IMR-90 (cell line): ENCODE measurements at regions not wholly inside any gene's neighbourhood (a gene's known extent, or its start where the extent isn't known, plus 50 kb on each side); places are given as distances from the start of the nearest gene placed in this dataset.
"Not testable (repeated sequence)": the region's sequence is repeated elsewhere in the genome, so short reads cannot be mapped to it uniquely, and the experiment has no call there.

Source experiments
- ATAC-seq: fragments of 200-7000 bp; cut with Tn5 transposase; 2 replicates; pipeline ENCODE4 v1.9.1; 2020; ENCODE audit warnings: low read depth, mild to moderate bottlenecking, moderate library complexity
- BruUV-seq: library from RNA; stranded (reverse); fragments of 400-500 nt; replicated peaks from 2 replicates; lab custom pipeline; 2021; lab: Mats Ljungman, UMichigan
- CTCF ChIA-PET: fragments of 300-600 bp; formaldehyde crosslinking; extraction: SDS; loops from one replicate; lab custom pipeline; 2021; ENCODE audit warnings: antibody characterized with exemption; lab: Yijun Ruan, JAX
- POLR2A ChIA-PET: fragments of 300-600 bp; sonication (Branson Sonifier 250); formaldehyde crosslinking; loops from one replicate; lab custom pipeline; 2022; ENCODE audit warnings: antibody characterized with exemption; ENCODE audit not compliant: unreplicated experiment; lab: Charles Lee
- DNase-seq: peaks from one replicate; pipeline ENCODE4 v3.0.0; 2013
- H2AFZ ChIP-seq: replicated peaks from 2 replicates; pipeline ENCODE3; 2013; ENCODE audit warnings: low read length, mild to moderate bottlenecking; ENCODE audit not compliant: poor library complexity
- H2AK5ac ChIP-seq: 2 replicates; pipeline ENCODE4 v1.6.1; 2013; ENCODE audit warnings: low read depth, low read length, inconsistent platforms
- H2AK9ac ChIP-seq: replicated peaks from 2 replicates; pipeline ENCODE3; 2013; ENCODE audit warnings: mild to moderate bottlenecking, low read depth, low read length, moderate library complexity; ENCODE audit not compliant: poor library complexity
- H2BK120ac ChIP-seq: 2 replicates; pipeline ENCODE4 v1.6.1; 2013; ENCODE audit warnings: low read depth, low read length, inconsistent platforms
- H2BK15ac ChIP-seq: 3 replicates; pipeline ENCODE4 v1.6.1; 2013; ENCODE audit warnings: low read depth, low read length, inconsistent platforms
- H2BK20ac ChIP-seq: 2 replicates; pipeline ENCODE4 v1.6.1; 2013; ENCODE audit warnings: low read depth, mild to moderate bottlenecking, inconsistent platforms, low read length, moderate library complexity
- H2BK5ac ChIP-seq: 2 replicates; pipeline ENCODE4 v1.6.1; 2013; ENCODE audit warnings: mild to moderate bottlenecking, low read depth, low read length, inconsistent platforms; ENCODE audit not compliant: poor library complexity, severe bottlenecking
- H3K14ac ChIP-seq: replicated peaks from 2 replicates; pipeline ENCODE4 v1.6.1; 2013; ENCODE audit warnings: low read depth, low read length, inconsistent platforms
- H3K18ac ChIP-seq: 2 replicates; pipeline ENCODE4 v1.6.1; 2013; ENCODE audit warnings: low read depth, low read length, control low read depth
- H3K23ac ChIP-seq: 2 replicates; pipeline ENCODE4 v1.6.1; 2013; ENCODE audit warnings: low read depth, low read length, inconsistent platforms
- H3K27ac ChIP-seq: 2 replicates; pipeline ENCODE4 v1.5.1; 2013; ENCODE audit warnings: mild to moderate bottlenecking, control low read depth, low read length; ENCODE audit not compliant: insufficient read depth
- H3K27me3 ChIP-seq: 2 replicates; pipeline ENCODE4 v1.6.1; 2013; ENCODE audit warnings: low read length; ENCODE audit not compliant: control insufficient read depth, insufficient read depth
- H3K36me3 ChIP-seq: 2 replicates; pipeline ENCODE4 v1.6.1; 2013; ENCODE audit warnings: low read length, mixed read lengths; ENCODE audit not compliant: control insufficient read depth, insufficient read depth
- H3K4ac ChIP-seq: 2 replicates; pipeline ENCODE4 v1.6.1; 2013; ENCODE audit warnings: low read depth, low read length, inconsistent platforms
- H3K4me1 ChIP-seq: 2 replicates; pipeline ENCODE4 v1.6.1; 2013; ENCODE audit warnings: low read length, mixed read lengths; ENCODE audit not compliant: control insufficient read depth, insufficient read depth
- H3K4me2 ChIP-seq: 2 replicates; pipeline ENCODE4 v1.6.1; 2013; ENCODE audit warnings: low read depth, mild to moderate bottlenecking, control low read depth, low read length, moderate library complexity
- H3K4me3 ChIP-seq: 2 replicates; pipeline ENCODE4 v1.5.1; 2013; ENCODE audit warnings: low read depth, mild to moderate bottlenecking, control low read depth, low read length, moderate library complexity; ENCODE audit not compliant: insufficient read depth
- H3K56ac ChIP-seq: 2 replicates; pipeline ENCODE4 v1.6.1; 2013; ENCODE audit warnings: low read length, inconsistent platforms; ENCODE audit not compliant: insufficient read depth; ENCODE audit errors: extremely low read depth
- H3K79me1 ChIP-seq, 2 experiments: 2 replicates each; pipeline ENCODE4 v1.6.1; 2013; ENCODE audit warnings: low read length in 2 of 2, inconsistent platforms in 1 of 2, low read depth in 1 of 2
- H3K9ac ChIP-seq: 2 replicates; pipeline ENCODE4 v1.6.1; 2013; ENCODE audit warnings: low read depth, low read length, control low read depth
- H3K9me1 ChIP-seq: 2 replicates; pipeline ENCODE4 v1.6.1; 2013; ENCODE audit warnings: low read length, inconsistent platforms; ENCODE audit not compliant: insufficient read depth
- H3K9me3 ChIP-seq: 2 replicates; pipeline ENCODE4 v1.6.1; 2013; ENCODE audit warnings: low read length; ENCODE audit not compliant: control insufficient read depth, insufficient read depth
- H4K20me1 ChIP-seq: 2 replicates; pipeline ENCODE4 v1.6.1; 2013; ENCODE audit warnings: low read length, inconsistent platforms; ENCODE audit not compliant: insufficient read depth
- H4K5ac ChIP-seq: 2 replicates; pipeline ENCODE4 v1.6.1; 2013; ENCODE audit warnings: mild to moderate bottlenecking, low read depth, low read length, control low read depth
- H4K8ac ChIP-seq, 2 experiments: 2 replicates each; pipeline ENCODE4 v1.6.1; 2013; ENCODE audit warnings: low read depth in 2 of 2, low read length in 2 of 2, control low read depth in 1 of 2, inconsistent platforms in 1 of 2
- H4K91ac ChIP-seq: 2 replicates; pipeline ENCODE4 v1.6.1; 2013; ENCODE audit warnings: low read depth, low read length, inconsistent platforms; ENCODE audit not compliant: insufficient read depth
- WGBS, 2 experiments: methylation state at CpG; one replicate each; pipeline versions ENCODE4 v1.1.5 to v1.1.7; 2013; ENCODE audit warnings: missing lambda C conversion rate in 2 of 2; ENCODE audit not compliant: insufficient read length in 1 of 2; ENCODE audit errors: extremely low coverage in 2 of 2; 5-methylcytosine and 5-hydroxymethylcytosine counted together
- dilution Hi-C: fragments of 300-500 bp; cut with HindIII; formaldehyde crosslinking; loops from one replicate; pipeline ENCODE4 v1.14.3; 2018; ENCODE audit warnings: low sequenced_read_pairs; ENCODE audit not compliant: unreplicated experiment
- in situ Hi-C: fragments of 300-500 bp; cut with MboI; formaldehyde crosslinking; loops from 3 replicates; pipeline ENCODE4 v1.14.3; 2019; ENCODE audit warnings: low sequenced_read_pairs, inconsistent platforms, mixed read lengths
- intact Hi-C: fragments of 100-400 bp; cut with micrococcal nuclease; formaldehyde crosslinking; loops from 2 replicates; pipeline ENCODE4 v1.10.0; 2022

DNA sequence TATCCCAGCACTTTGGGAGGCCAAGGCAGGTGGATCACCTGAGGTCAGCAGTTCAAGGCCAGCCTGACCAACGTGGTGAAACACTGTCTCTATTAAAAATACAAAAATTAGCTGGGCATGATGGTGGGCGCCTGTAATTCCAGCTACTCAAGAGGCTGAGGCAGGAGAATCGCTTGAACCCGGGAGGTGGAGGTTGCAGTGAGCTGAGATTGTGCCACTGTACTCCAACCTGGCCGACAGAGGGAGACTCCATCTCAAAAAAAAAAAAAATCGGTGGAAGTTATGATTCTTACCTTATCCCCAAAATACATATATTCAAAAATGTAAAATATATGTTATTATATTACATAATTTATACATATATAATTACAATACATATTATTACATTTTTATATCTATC lies 70.1 kb downstream of the GLUL start:
- H4K8ac ChIP-seq, H2AK9ac ChIP-seq, H3K9me3 ChIP-seq, H2BK120ac ChIP-seq, H3K27me3 ChIP-seq, H3K4me1 ChIP-seq, H3K27ac ChIP-seq, H2AK5ac ChIP-seq, H3K36me3 ChIP-seq, H2BK5ac ChIP-seq, in situ Hi-C loops, H3K4ac ChIP-seq, H3K4me2 ChIP-seq, H4K20me1 ChIP-seq, H3K9me1 ChIP-seq, POLR2A ChIA-PET, H3K79me1 ChIP-seq, BruUV-seq, ATAC-seq, CTCF ChIA-PET, H3K23ac ChIP-seq, dilution Hi-C loops, H3K9ac ChIP-seq, intact Hi-C loops, H4K5ac ChIP-seq, H3K14ac ChIP-seq, H3K18ac ChIP-seq, H2AFZ ChIP-seq, H3K4me3 ChIP-seq, H2BK15ac ChIP-seq, DNase-seq, H3K56ac ChIP-seq, H2BK20ac ChIP-seq, H4K91ac ChIP-seq: not testable (repeated sequence)
- no CpG with 5 or more reads among the region's 6 CpGs for WGBS, 2 experiments
